HG03159 (cell line): ENCODE measurements at regions not wholly inside any gene's neighbourhood (a gene's known extent, or its start where the extent isn't known, plus 50 kb on each side); places are given as distances from the start of the nearest gene placed in this dataset.

Experiments used
- ATAC-seq: cut with Tn5 transposase; IDR thresholded peaks from one replicate; pipeline ENCODE4 v1.9.1; 2021; ENCODE audit warnings: mild to moderate bottlenecking, moderate library complexity; ENCODE audit not compliant: unreplicated experiment

GRCh38 chr3:117434661-117435412, 725.3 kb downstream of the TUSC7 start:
- ATAC-seq: no peak

GRCh38 chr3:117435506-117435905, 725.9 kb downstream of the TUSC7 start:
- ATAC-seq: no peak

GRCh38 chr3:117439812-117440211, 730.2 kb downstream of the TUSC7 start:
- ATAC-seq: no peak

GRCh38 chr3:117441851-117442250, 732.3 kb downstream of the TUSC7 start:
- ATAC-seq: no peak

GRCh38 chr3:117442566-117442965, 733.0 kb downstream of the TUSC7 start:
- ATAC-seq: no peak

GRCh38 chr3:117443014-117443413, 733.4 kb downstream of the TUSC7 start:
- no peak for ATAC-seq

GRCh38 chr3:117444175-117444574, 734.6 kb downstream of the TUSC7 start:
- ATAC-seq: no peak

GRCh38 chr3:117447419-117447818, 737.8 kb downstream of the TUSC7 start:
- no peak for ATAC-seq

GRCh38 chr3:117450026-117450425, 740.4 kb downstream of the TUSC7 start:
- ATAC-seq: no peak

GRCh38 chr3:117454254-117454653, 744.7 kb downstream of the TUSC7 start:
- ATAC-seq: no peak

GRCh38 chr3:117454908-117455307, 745.3 kb downstream of the TUSC7 start:
- ATAC-seq: no peak

- no peak for ATAC-seq
Measured at GRCh38 chr3:117455782-117456181, 746.2 kb downstream of the TUSC7 start.

- no peak for ATAC-seq
Measured at GRCh38 chr3:117463276-117464115, 753.9 kb downstream of the TUSC7 start.

GRCh38 chr3:117471831-117472230, 762.3 kb downstream of the TUSC7 start:
- no peak for ATAC-seq

GRCh38 chr3:117473981-117474538, 764.5 kb downstream of the TUSC7 start:
- ATAC-seq: no peak

- no peak for ATAC-seq
Measured at GRCh38 chr3:117476572-117476971, 767.0 kb downstream of the TUSC7 start.

- no peak for ATAC-seq
Measured at GRCh38 chr3:117477214-117477755, 767.7 kb downstream of the TUSC7 start.

GRCh38 chr3:117479095-117479494, 769.5 kb downstream of the TUSC7 start:
- ATAC-seq: no peak

GRCh38 chr3:117480525-117480924, 770.9 kb downstream of the TUSC7 start:
- no peak for ATAC-seq

- ATAC-seq: no peak
Measured at GRCh38 chr3:117480972-117481371, 771.4 kb downstream of the TUSC7 start.

- ATAC-seq: no peak
Measured at GRCh38 chr3:117483839-117484238, 774.3 kb downstream of the TUSC7 start.

GRCh38 chr3:117485841-117486240, 776.3 kb downstream of the TUSC7 start:
- no peak for ATAC-seq
